Gastroesophageal sphincter (tissue), 4 donors: ENCODE measurements at regions not wholly inside any gene's neighbourhood (a gene's known extent, or its start where the extent isn't known, plus 50 kb on each side); places are given as distances from the start of the nearest gene placed in this dataset.

Source experiments
- ATAC-seq: fragments of 150-250 bp; one replicate; pipeline ENCODE4 v1.9.1; 2016; ENCODE audit warnings: mild to moderate bottlenecking, moderate library complexity
- H3K27ac ChIP-seq, 4 donors: fragments of 200-600 bp; sonication (generic) in 3 of 4; 1 replicate in 3 of 4; 2 replicates in 1 of 4; pipeline ENCODE4 v1.5.1; 2016 to 2019
- H3K27me3 ChIP-seq: fragments of 200-600 bp; sonication (generic); one replicate; pipeline ENCODE4 v1.5.1; 2019
- H3K36me3 ChIP-seq, 2 donors: fragments of 200-600 bp; sonication (generic); one replicate each; pipeline ENCODE4 v1.5.1; 2019; ENCODE audit warnings: control low read depth in 1 of 2
- H3K4me1 ChIP-seq, 3 donors: fragments of 200-600 bp; sonication (generic); 1 replicate in 2 of 3; 2 replicates in 1 of 3; pipeline ENCODE4 v1.5.1; 2016 to 2019; ENCODE audit warnings: control low read depth in 2 of 3
- H3K4me3 ChIP-seq, 2 donors: fragments of 200-600 bp; sonication (generic); one replicate each; pipeline ENCODE4 v1.5.1; 2019; ENCODE audit warnings: mild to moderate bottlenecking in 1 of 2, moderate library complexity in 1 of 2
- H3K9me3 ChIP-seq, 3 donors: fragments of 200-600 bp; sonication (generic); one replicate each; pipeline ENCODE4 v1.5.1; 2017 to 2019; ENCODE audit warnings: control low read depth in 2 of 3
- EP300 ChIP-seq: sonication (generic); formaldehyde crosslinking; IDR thresholded peaks from one replicate; pipeline ENCODE4 v1.6.1; 2017; ENCODE audit warnings: antibody characterized with exemption, mild to moderate bottlenecking
- POLR2A ChIP-seq, 2 donors: fragments of 450-650 bp; IDR thresholded peaks; one replicate each; pipeline ENCODE4 v1.6.1; 2017; ENCODE audit warnings: antibody characterized with exemption in 2 of 2, mild to moderate bottlenecking in 2 of 2, moderate library complexity in 1 of 2
- POLR2AphosphoS5 ChIP-seq: sonication (generic); formaldehyde crosslinking; IDR thresholded peaks from one replicate; pipeline ENCODE4 v1.6.1; 2017; ENCODE audit warnings: antibody characterized with exemption
- WGBS, 2 donors: methylation state at CpG; one replicate each; pipeline ENCODE4 v1.1.5; 2018; ENCODE audit warnings: low coverage in 1 of 2; 5-methylcytosine and 5-hydroxymethylcytosine counted together
- TF ChIP-seq, protein P1 (sequence below), 4 experiments: fragments of 200-600 bp in 2 of 4; fragments of 450-650 bp in 2 of 4; sonication (generic) in 1 of 4; IDR thresholded peaks; one replicate each; pipeline ENCODE4 v1.5.1; 2017 to 2019; ENCODE audit warnings: antibody characterized with exemption in 4 of 4, mild to moderate bottlenecking in 2 of 4, moderate library complexity in 2 of 4

DNA sequence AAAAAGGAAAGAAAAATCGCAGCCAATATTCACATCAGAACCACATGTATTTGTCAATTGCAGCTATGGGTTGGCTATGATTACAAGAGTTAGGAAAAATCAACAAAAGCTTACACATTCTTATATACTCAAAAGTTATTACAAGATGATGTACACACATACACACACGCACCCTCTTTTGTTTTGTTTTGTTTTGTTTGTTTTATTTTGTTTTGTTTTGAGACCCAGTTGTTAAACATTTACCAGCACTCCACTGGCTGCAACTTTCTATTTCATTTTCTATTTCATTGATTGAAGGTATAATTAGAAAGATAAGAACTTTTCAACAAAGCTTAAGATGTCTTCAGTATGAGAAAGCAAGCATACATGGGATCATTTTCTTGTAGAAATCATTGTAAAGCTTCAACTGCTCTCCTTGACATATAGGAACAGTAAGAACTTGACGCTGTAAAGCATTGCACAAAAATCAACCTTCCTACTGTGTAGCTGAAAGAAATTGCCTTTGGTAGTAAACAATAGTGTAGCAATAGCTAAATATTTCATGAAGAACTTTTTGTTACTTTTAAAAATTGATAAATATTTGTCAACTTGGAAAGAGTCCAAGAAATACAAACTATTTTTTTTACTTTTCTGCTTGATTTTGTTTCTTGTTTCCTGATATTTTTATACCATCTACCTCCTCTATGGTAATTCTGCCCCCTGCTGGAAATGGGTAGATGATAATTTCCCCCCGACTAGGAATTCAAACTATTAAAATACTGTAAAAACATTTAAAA, 205.9 kb downstream of the MBL2 start:
- no peaks in the 10 kb centered on the region for H3K4me1 ChIP-seq
- 33 to 48% methylated on average over 4 of the region's 4 CpGs for WGBS, 2 donors

DNA sequence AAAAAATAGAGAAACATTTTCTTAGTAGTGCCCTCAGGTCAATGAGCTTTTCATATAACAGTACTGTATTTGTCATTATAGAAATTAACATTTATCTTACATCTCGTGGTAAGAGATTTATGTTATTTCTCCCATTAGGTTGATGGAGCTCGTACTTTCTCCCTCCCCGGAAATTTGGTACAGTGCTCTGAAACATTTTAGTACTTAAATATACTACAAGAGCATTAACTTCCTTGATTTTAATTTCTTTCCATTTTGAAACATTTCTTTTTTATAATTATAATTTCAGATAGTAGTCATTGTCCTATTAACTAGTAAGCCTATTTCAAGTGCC, 205.4 kb downstream of the MBL2 start:
- ATAC-seq: no peak
- Histone ChIP-seq H3K27me3 (peaks cover 5% of the 10 kb centered on the region), H3K36me3 (no peaks in the 10 kb centered on the region), H3K4me1 (no peaks in the 10 kb centered on the region), H3K4me3 (no peak overlapping the region), H3K27ac (no peak overlapping the region), H3K9me3 (no peaks in the 10 kb centered on the region)
- 17 to 44% methylated on average over 1 to 3 of the region's 3 CpGs for WGBS, 2 donors
- no peak for TF ChIP-seq POLR2AphosphoS5
- TF ChIP-seq EP300: no peak
- TF ChIP-seq POLR2A (IDR thresholded peaks at IDR 0.05): no peak
- TF ChIP-seq, protein P1, sequence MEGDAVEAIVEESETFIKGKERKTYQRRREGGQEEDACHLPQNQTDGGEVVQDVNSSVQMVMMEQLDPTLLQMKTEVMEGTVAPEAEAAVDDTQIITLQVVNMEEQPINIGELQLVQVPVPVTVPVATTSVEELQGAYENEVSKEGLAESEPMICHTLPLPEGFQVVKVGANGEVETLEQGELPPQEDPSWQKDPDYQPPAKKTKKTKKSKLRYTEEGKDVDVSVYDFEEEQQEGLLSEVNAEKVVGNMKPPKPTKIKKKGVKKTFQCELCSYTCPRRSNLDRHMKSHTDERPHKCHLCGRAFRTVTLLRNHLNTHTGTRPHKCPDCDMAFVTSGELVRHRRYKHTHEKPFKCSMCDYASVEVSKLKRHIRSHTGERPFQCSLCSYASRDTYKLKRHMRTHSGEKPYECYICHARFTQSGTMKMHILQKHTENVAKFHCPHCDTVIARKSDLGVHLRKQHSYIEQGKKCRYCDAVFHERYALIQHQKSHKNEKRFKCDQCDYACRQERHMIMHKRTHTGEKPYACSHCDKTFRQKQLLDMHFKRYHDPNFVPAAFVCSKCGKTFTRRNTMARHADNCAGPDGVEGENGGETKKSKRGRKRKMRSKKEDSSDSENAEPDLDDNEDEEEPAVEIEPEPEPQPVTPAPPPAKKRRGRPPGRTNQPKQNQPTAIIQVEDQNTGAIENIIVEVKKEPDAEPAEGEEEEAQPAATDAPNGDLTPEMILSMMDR (IDR thresholded peaks at IDR 0.05): no peak

More for the DNA sequence above, 205.9 kb downstream of the MBL2 start:
- Histone ChIP-seq H3K9me3 (no peaks in the 10 kb centered on the region), H3K4me3 (no peak overlapping the region), H3K36me3 (no peaks in the 10 kb centered on the region), H3K27me3 (peaks cover 5% of the 10 kb centered on the region), H3K27ac (no peak overlapping the region)
- TF ChIP-seq POLR2A (IDR thresholded peaks at IDR 0.05) (no peak), POLR2AphosphoS5 (no peak), EP300 (no peak)
- TF ChIP-seq, protein P1 (IDR thresholded peaks at IDR 0.05): no peak
- no peak for ATAC-seq

DNA sequence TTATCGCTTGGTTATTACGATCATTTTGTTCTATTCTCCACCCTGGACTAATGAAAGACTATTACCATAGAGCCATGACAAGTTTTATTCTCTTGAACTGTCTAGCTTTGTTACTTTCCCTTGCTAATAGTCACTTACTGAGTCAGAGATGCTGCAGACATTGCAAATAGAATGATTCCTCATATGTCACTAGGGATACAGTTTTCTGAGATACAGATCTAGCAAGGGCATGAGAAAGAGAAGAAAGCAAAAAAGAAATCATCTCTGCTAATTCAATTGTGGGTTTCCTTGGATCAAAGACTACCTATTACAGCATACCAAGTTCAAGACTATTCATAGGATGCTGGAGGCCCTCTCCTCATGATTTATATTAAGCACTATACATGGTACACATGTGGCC, 204.3 kb downstream of the MBL2 start:
- H3K9me3 ChIP-seq: no peaks in the 10 kb centered on the region
- H3K27ac ChIP-seq: no peak overlapping the region
- H3K4me1 ChIP-seq: no peaks in the 10 kb centered on the region
- TF ChIP-seq, protein P1 (IDR thresholded peaks at IDR 0.05): no peak
- TF ChIP-seq POLR2A (IDR thresholded peaks at IDR 0.05) (no peak), POLR2AphosphoS5 (no peak), EP300 (no peak)
- H3K4me3 ChIP-seq: no peak overlapping the region
- H3K36me3 ChIP-seq: no peaks in the 10 kb centered on the region
- H3K27me3 ChIP-seq: peaks cover 5% of the 10 kb centered on the region
- WGBS, 2 donors: 83 to 100% methylated on average over 2 of the region's 2 CpGs
- ATAC-seq: no peak

DNA sequence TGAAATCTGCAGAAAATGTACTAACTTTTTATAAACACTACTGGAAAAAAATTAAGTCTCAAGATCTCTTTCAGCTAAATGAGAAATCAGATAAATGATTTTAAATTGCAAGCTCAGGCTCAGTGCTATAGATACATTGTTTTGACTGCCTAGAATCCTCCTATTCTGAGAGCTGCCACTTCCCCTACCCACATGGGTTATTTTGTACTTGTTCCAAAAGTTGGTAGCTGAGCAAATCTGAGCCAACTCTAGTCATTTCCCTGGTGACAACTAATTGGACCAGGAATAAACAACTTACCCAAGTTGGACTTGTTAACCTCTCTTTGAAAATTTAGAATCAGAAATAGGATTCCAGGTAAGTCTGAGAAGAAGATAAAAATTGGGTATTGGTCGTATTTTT, 202.1 kb downstream of the MBL2 start:
- ATAC-seq: no peak
- TF ChIP-seq, protein P1 (IDR thresholded peaks at IDR 0.05): no peak
- TF ChIP-seq EP300: no peak
- no peak for TF ChIP-seq POLR2A (IDR thresholded peaks at IDR 0.05)
- no peak for TF ChIP-seq POLR2AphosphoS5
- 87 to 100% methylated on average over 1 of the region's 1 CpG for WGBS, 2 donors

DNA sequence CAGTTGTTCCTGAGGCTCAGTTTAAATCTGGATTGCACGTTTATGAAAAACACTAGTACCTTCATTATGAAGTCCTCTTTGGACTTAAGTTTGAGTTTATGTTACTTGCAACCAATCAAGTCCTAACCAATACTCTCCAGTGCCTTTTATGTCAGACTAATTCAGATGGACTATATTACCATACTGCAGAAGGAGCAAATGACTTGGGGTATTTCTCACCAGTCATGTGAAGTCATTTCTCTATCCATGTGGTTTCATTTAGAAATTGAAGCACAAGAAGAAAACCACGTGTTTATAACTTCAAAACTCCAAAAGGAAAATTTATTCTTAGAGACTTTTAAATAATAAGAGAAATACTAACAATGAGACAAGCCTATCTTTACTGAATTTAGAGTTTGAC, 201.6 kb downstream of the MBL2 start:
- no peaks in the 10 kb centered on the region for H3K9me3 ChIP-seq
- ATAC-seq: no peak
- H3K36me3 ChIP-seq: no peaks in the 10 kb centered on the region
- H3K27ac ChIP-seq: no peak overlapping the region
- H3K4me1 ChIP-seq: no peaks in the 10 kb centered on the region
- TF ChIP-seq POLR2AphosphoS5 (no peak), EP300 (no peak)
- H3K27me3 ChIP-seq: peaks cover 5% of the 10 kb centered on the region
- no peak overlapping the region for H3K4me3 ChIP-seq
- 19 to 62% methylated on average over 2 of the region's 2 CpGs for WGBS, 2 donors

More for the DNA sequence above, 202.1 kb downstream of the MBL2 start:
- Histone ChIP-seq H3K9me3 (no peaks in the 10 kb centered on the region), H3K4me1 (no peaks in the 10 kb centered on the region), H3K27ac (no peak overlapping the region), H3K27me3 (peaks cover 5% of the 10 kb centered on the region), H3K4me3 (no peak overlapping the region), H3K36me3 (no peaks in the 10 kb centered on the region)
